ENCODE measurements at regions not wholly inside any gene's neighbourhood (a gene's known extent, or its start where the extent isn't known, plus 50 kb on each side); places are given as distances from the start of the nearest gene placed in this dataset.

GRCh38 chr16:86337581-86338402 is 172.5 kb upstream of the FOXF1 start:
- Histone ChIP-seq H3K36me3 (no peaks in the 10 kb centered on the region), H3K27me3 (no peaks in the 10 kb centered on the region), H3K27ac (no peak overlapping the region), H3K9me3 (no peaks in the 10 kb centered on the region), H3K4me3 (no peak overlapping the region), H3K4me1 (no peaks in the 10 kb centered on the region), H3K9ac (ENCODE audit: low read depth in 2 of 2, low read length in 2 of 2) (no peak overlapping the region)
- no peak for TF ChIP-seq CTCF (IDR thresholded peaks at IDR 0.05)
- DNase-seq, result no peak
- intact Hi-C loops (cut with DNase I), result no loop called here

- TF ChIP-seq CTCF (IDR thresholded peaks at IDR 0.05), result no peak
- intact Hi-C loops (cut with DNase I), result no loop called here
- H3K27me3 ChIP-seq, result no peaks in the 10 kb centered on the region
These were observed 171.8 kb upstream of the FOXF1 start for GRCh38 chr16:86338403-86339115.

GRCh38 chr16:86342161-86342834 is 168.0 kb upstream of the FOXF1 start:
- TF ChIP-seq CTCF (IDR thresholded peaks at IDR 0.05), result no peak
- Histone ChIP-seq H3K4me1 (no peaks in the 10 kb centered on the region), H3K9ac (ENCODE audit: low read depth in 2 of 2, low read length in 2 of 2) (no peak overlapping the region), H3K27ac (peak overlapping the region; percentile 69), H3K4me3 (no peak overlapping the region), H3K27me3 (no peaks in the 10 kb centered on the region), H3K36me3 (no peaks in the 10 kb centered on the region), H3K9me3 (no peaks in the 10 kb centered on the region)
- intact Hi-C loops (cut with DNase I), result no loop called here
- no peak for DNase-seq

More at GRCh38 chr16:86338403-86339115, 171.8 kb upstream of the FOXF1 start:
- no peak for DNase-seq
- Histone ChIP-seq H3K4me3 (no peak overlapping the region), H3K36me3 (no peaks in the 10 kb centered on the region), H3K27ac (no peak overlapping the region), H3K4me1 (no peaks in the 10 kb centered on the region), H3K9ac (ENCODE audit: low read depth in 2 of 2, low read length in 2 of 2) (no peak overlapping the region), H3K9me3 (no peaks in the 10 kb centered on the region)

- TF ChIP-seq CTCF (IDR thresholded peaks at IDR 0.05), result no peak
- Histone ChIP-seq H3K27ac (peak overlapping the region; percentile 69), H3K4me1 (no peaks in the 10 kb centered on the region), H3K27me3 (no peaks in the 10 kb centered on the region), H3K9ac (ENCODE audit: low read depth in 2 of 2, low read length in 2 of 2) (peak overlapping the region; percentile 20 to 66), H3K9me3 (no peaks in the 10 kb centered on the region), H3K36me3 (no peaks in the 10 kb centered on the region), H3K4me3 (no peak overlapping the region)
- intact Hi-C loops (cut with DNase I), result no loop called here
- DNase-seq, result peak; percentile 50
These were observed 167.1 kb upstream of the FOXF1 start for GRCh38 chr16:86343027-86343795.

Data from colonic mucosa (tissue), 4 donors.